ENCODE measurements at regions not wholly inside any gene's neighbourhood (a gene's known extent, or its start where the extent isn't known, plus 50 kb on each side); places are given as distances from the start of the nearest gene placed in this dataset.

DNA sequence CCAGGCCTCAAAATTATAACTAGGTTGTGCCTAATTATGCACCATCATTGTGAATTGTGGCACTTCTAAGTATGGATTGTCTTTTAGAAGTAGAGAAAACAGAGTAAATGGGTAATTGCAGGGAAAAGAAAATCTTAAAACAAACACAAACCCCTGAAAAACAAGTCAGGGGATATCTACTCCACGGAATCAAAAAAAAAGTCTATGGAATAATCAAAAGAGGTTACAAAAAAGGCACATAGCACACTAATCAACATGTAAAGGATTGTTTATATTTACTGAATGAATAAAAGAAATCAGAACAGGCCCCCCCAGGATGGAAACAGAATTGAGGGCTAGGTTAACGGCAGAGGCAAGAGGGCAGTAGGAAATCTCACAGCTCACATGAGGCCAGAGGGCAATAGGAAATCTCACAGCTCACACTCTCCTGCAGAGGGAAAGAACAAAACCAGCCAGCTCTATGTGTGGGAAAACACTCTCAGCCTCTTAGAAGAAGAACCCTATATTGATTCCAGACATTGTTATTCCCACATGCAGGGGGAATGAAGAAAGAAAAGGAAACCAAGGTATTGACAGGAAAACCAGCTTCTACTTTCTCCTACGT lies 72.7 kb upstream of the FNDC3B start:
- Mint-ChIP-seq H3K9me3 (no peaks in the 10 kb centered on the region), H3K27me3 (no peaks in the 10 kb centered on the region), H3K27ac (no peak overlapping the region), H3K4me3 (no peak overlapping the region), H3K36me3 (ENCODE audit: low read depth) (no peaks in the 10 kb centered on the region), H3K4me1 (no peaks in the 10 kb centered on the region)
- no peak for ATAC-seq (replicated peaks)

- H3K4me1 Mint-ChIP-seq = no peaks in the 10 kb centered on the region
- no peak for ATAC-seq (replicated peaks)
- no peak overlapping the region for H3K27ac Mint-ChIP-seq
- no peaks in the 10 kb centered on the region for H3K36me3 Mint-ChIP-seq (ENCODE audit: low read depth)
- H3K9me3 Mint-ChIP-seq = no peaks in the 10 kb centered on the region
- no peaks in the 10 kb centered on the region for H3K27me3 Mint-ChIP-seq
- no peak overlapping the region for H3K4me3 Mint-ChIP-seq
These were observed 72.1 kb upstream of the FNDC3B start for GRCh38 chr3:171967137-171967783.

DNA sequence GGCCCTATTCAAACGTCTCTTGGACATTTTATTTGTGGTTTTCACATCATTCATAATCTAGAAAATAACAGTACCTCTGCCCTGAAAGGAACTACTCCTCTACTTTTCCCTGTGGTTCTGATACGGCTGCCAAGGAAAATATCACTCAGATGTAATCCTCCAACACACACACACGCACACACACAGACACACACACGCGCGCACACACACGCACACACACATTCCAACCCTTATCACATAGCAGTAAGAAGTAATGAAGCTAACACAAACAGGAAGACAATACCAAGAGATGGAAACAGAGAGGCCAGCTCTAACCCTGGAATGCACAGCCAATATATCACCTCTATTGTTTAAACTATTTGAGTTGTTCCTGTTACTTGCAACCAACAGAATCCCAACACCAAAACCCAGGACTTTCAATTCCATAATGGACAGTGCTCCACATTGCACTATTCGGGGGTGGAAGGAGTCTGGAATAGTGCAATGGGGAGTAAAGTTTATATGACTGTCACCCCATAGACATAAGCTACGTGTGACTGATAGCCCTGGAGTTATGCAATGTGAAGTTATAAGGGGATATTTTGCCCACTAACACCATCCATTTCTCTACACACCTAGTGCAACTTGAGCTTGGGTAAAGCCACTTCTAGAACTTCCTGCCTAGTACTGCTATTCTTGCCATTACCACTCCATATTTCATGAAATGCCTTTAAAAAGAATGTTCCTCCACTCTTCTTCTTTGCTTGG lies 71.3 kb upstream of the FNDC3B start:
- Mint-ChIP-seq H3K4me1 (no peaks in the 10 kb centered on the region), H3K27me3 (no peaks in the 10 kb centered on the region), H3K36me3 (ENCODE audit: low read depth) (no peaks in the 10 kb centered on the region), H3K9me3 (no peaks in the 10 kb centered on the region), H3K4me3 (no peak overlapping the region), H3K27ac (no peak overlapping the region)
- ATAC-seq (replicated peaks) = no peak

GRCh38 chr3:171970301-171970788 lies 69.0 kb upstream of the FNDC3B start:
- no peak overlapping the region for H3K27ac Mint-ChIP-seq
- ATAC-seq (replicated peaks) = peak; percentile 78
- no peak overlapping the region for H3K4me3 Mint-ChIP-seq
- H3K36me3 Mint-ChIP-seq (ENCODE audit: low read depth) = no peaks in the 10 kb centered on the region
- H3K4me1 Mint-ChIP-seq = no peaks in the 10 kb centered on the region
- H3K9me3 Mint-ChIP-seq = no peaks in the 10 kb centered on the region
- H3K27me3 Mint-ChIP-seq = peaks cover 3% of the 10 kb centered on the region

GRCh38 chr3:171971919-171972514 lies 67.4 kb upstream of the FNDC3B start:
- Mint-ChIP-seq H3K9me3 (no peaks in the 10 kb centered on the region), H3K4me1 (no peaks in the 10 kb centered on the region), H3K27me3 (peaks cover 3% of the 10 kb centered on the region), H3K36me3 (ENCODE audit: low read depth) (no peaks in the 10 kb centered on the region), H3K4me3 (no peak overlapping the region), H3K27ac (no peak overlapping the region)
- ATAC-seq (replicated peaks) = no peak

- peaks cover 3% of the 10 kb centered on the region for H3K27me3 Mint-ChIP-seq
- H3K36me3 Mint-ChIP-seq (ENCODE audit: low read depth) = no peaks in the 10 kb centered on the region
- H3K9me3 Mint-ChIP-seq = no peaks in the 10 kb centered on the region
- H3K4me3 Mint-ChIP-seq = no peak overlapping the region
- H3K4me1 Mint-ChIP-seq = no peaks in the 10 kb centered on the region
- no peak overlapping the region for H3K27ac Mint-ChIP-seq
- no peak for ATAC-seq (replicated peaks)
These were observed 66.5 kb upstream of the FNDC3B start for GRCh38 chr3:171972871-171973348.

GRCh38 chr3:171974986-171975837 lies 64.2 kb upstream of the FNDC3B start:
- ATAC-seq (replicated peaks) = peak; percentile 49
- H3K27ac Mint-ChIP-seq = no peak overlapping the region
- no peak overlapping the region for H3K4me3 Mint-ChIP-seq

DNA sequence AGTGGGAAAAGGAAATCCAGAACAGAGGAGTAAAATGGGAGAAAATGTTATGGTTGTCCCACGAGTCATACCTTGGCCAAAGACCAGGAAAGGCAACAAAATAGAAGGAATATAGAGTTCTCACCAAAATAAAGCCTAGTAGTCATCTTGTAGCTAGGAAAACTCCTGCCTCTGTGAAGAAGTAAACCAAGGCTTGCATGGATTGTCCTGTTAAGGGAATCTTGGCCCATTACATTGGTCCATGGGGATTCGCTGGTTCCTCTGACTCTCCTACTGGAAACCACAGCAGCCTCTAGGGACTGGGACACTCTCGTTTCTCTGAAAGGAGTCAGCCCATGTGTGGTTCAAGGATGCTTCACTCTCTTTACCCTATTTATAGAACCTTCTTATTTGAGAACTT lies 62.9 kb upstream of the FNDC3B start:
- Mint-ChIP-seq H3K4me3 (no peak overlapping the region), H3K27ac (no peak overlapping the region), H3K9me3 (no peaks in the 10 kb centered on the region), H3K27me3 (peaks cover 3% of the 10 kb centered on the region), H3K36me3 (ENCODE audit: low read depth) (no peaks in the 10 kb centered on the region), H3K4me1 (no peaks in the 10 kb centered on the region)
- no peak for ATAC-seq (replicated peaks)

More at GRCh38 chr3:171974986-171975837, 64.2 kb upstream of the FNDC3B start:
- H3K9me3 Mint-ChIP-seq = no peaks in the 10 kb centered on the region
- H3K36me3 Mint-ChIP-seq (ENCODE audit: low read depth) = no peaks in the 10 kb centered on the region
- peaks cover 3% of the 10 kb centered on the region for H3K27me3 Mint-ChIP-seq
- H3K4me1 Mint-ChIP-seq = no peaks in the 10 kb centered on the region

GRCh38 chr3:171977441-171977840 lies 61.9 kb upstream of the FNDC3B start:
- no peak overlapping the region for H3K27ac Mint-ChIP-seq
- no peaks in the 10 kb centered on the region for H3K36me3 Mint-ChIP-seq (ENCODE audit: low read depth)
- H3K9me3 Mint-ChIP-seq = no peaks in the 10 kb centered on the region
- ATAC-seq (replicated peaks) = no peak
- no peaks in the 10 kb centered on the region for H3K4me1 Mint-ChIP-seq
- H3K27me3 Mint-ChIP-seq = peaks cover 3% of the 10 kb centered on the region
- H3K4me3 Mint-ChIP-seq = no peak overlapping the region

- Mint-ChIP-seq H3K36me3 (ENCODE audit: low read depth) (no peaks in the 10 kb centered on the region), H3K9me3 (no peaks in the 10 kb centered on the region), H3K27me3 (peaks cover 3% of the 10 kb centered on the region), H3K4me3 (no peak overlapping the region), H3K4me1 (no peaks in the 10 kb centered on the region), H3K27ac (no peak overlapping the region)
- ATAC-seq (replicated peaks) = no peak
These were observed 61.5 kb upstream of the FNDC3B start for GRCh38 chr3:171977860-171978259.

GRCh38 chr3:171978390-171978789 lies 61.0 kb upstream of the FNDC3B start:
- Mint-ChIP-seq H3K9me3 (no peaks in the 10 kb centered on the region), H3K4me3 (no peak overlapping the region), H3K27me3 (peaks cover 2% of the 10 kb centered on the region), H3K4me1 (no peaks in the 10 kb centered on the region), H3K36me3 (ENCODE audit: low read depth) (no peaks in the 10 kb centered on the region), H3K27ac (no peak overlapping the region)
- ATAC-seq (replicated peaks) = no peak

GRCh38 chr3:171979081-171979480 lies 60.3 kb upstream of the FNDC3B start:
- Mint-ChIP-seq H3K27ac (no peak overlapping the region), H3K4me3 (no peak overlapping the region), H3K4me1 (no peaks in the 10 kb centered on the region), H3K9me3 (no peaks in the 10 kb centered on the region), H3K27me3 (no peaks in the 10 kb centered on the region), H3K36me3 (ENCODE audit: low read depth) (no peaks in the 10 kb centered on the region)
- no peak for ATAC-seq (replicated peaks)

DNA sequence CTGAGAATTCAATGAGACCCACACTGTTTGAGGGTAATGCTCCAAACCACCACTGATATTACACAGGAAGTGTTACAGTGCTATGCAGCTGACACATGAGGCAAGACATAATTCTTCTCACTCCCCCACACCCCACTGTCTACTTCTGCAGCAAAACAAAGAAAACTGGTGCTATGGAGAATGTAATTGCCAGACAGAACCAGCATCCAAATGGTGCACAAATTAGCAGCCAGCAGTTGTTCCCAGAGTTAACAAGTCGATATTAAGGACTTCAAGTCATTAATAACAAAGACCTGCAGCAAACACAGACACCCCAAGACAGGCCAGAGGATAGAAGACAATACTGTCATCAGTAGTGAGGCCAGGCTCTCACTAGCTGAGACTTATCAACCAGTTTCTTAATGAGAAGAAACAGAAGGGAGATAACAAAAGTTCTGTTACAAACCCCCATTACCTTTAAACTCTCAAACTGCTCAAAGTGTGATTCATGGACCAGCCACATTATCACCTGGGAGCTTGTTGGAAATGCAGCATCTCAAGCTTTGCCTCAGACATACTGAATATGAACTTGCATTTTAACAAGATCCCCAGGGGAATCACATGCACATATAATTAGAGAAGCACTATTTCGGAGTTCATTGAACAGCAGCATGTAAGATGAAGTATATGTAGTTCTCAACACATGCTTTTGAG lies 58.7 kb upstream of the FNDC3B start:
- Mint-ChIP-seq H3K4me3 (no peak overlapping the region), H3K27me3 (peaks cover 3% of the 10 kb centered on the region), H3K36me3 (ENCODE audit: low read depth) (no peaks in the 10 kb centered on the region), H3K9me3 (no peaks in the 10 kb centered on the region), H3K27ac (no peak overlapping the region), H3K4me1 (no peaks in the 10 kb centered on the region)
- ATAC-seq (replicated peaks) = no peak

Data from activated T-helper 17 cell treated with anti-CD3 and anti-CD28 coated beads, Interleukin-2, amount 50 U/mL, for 72 hours (primary cell).